NT2/D1 (cell line): ENCODE measurements at regions not wholly inside any gene's neighbourhood (a gene's known extent, or its start where the extent isn't known, plus 50 kb on each side); places are given as distances from the start of the nearest gene placed in this dataset.

ENCODE experiments used
- DNase-seq: peaks from one replicate; pipeline ENCODE4 v3.0.0-alpha.2; 2011; ENCODE audit warnings: low read depth, low spot score
- H3K27me3 ChIP-seq: 2 replicates; pipeline ENCODE4 v1.6.0; 2011; ENCODE audit warnings: mild to moderate bottlenecking; ENCODE audit not compliant: insufficient read length, insufficient read depth
- H3K36me3 ChIP-seq: 2 replicates; pipeline ENCODE4 v1.6.1; 2011; ENCODE audit warnings: mild to moderate bottlenecking, low read length, mixed read lengths; ENCODE audit not compliant: insufficient read depth, insufficient read length
- H3K4me1 ChIP-seq: 2 replicates; pipeline ENCODE4 v1.5.1; 2011; ENCODE audit not compliant: insufficient read depth, insufficient read length
- H3K4me3 ChIP-seq: 2 replicates; pipeline ENCODE4 v1.5.1; 2011; ENCODE audit warnings: low read depth; ENCODE audit not compliant: insufficient read length
- H3K9ac ChIP-seq: 2 replicates; pipeline ENCODE4 v1.6.0; 2011; ENCODE audit warnings: low read depth; ENCODE audit not compliant: insufficient read length
- H3K9me3 ChIP-seq: 2 replicates; pipeline ENCODE4 v1.5.1; 2011; ENCODE audit warnings: mild to moderate bottlenecking, low read length; ENCODE audit not compliant: insufficient read depth
- SUZ12 ChIP-seq: IDR thresholded peaks from 2 replicates; pipeline ENCODE4 v1.6.1; 2011; ENCODE audit not compliant: insufficient read length, insufficient read depth; ENCODE audit errors: extremely low read depth
- YY1 ChIP-seq: IDR thresholded peaks from 2 replicates; pipeline ENCODE4 v1.6.1; 2011; ENCODE audit not compliant: insufficient read length, insufficient read depth
- ZNF274 ChIP-seq: IDR thresholded peaks from 2 replicates; pipeline ENCODE4 v1.6.1; 2011; ENCODE audit warnings: mild to moderate bottlenecking, low read depth, low read length

GRCh38 chr12:69070319-69071090 is 137.5 kb upstream of the CPM start:
- Histone ChIP-seq H3K9me3 (no peaks in the 10 kb centered on the region), H3K4me3 (no peak overlapping the region), H3K9ac (no peak overlapping the region), H3K4me1 (no peaks in the 10 kb centered on the region), H3K36me3 (no peaks in the 10 kb centered on the region), H3K27me3 (no peaks in the 10 kb centered on the region)
- peak; percentile 61 for DNase-seq
- TF ChIP-seq ZNF274 = no peak
- TF ChIP-seq SUZ12 = no peak
- TF ChIP-seq YY1 = no peak

DNA sequence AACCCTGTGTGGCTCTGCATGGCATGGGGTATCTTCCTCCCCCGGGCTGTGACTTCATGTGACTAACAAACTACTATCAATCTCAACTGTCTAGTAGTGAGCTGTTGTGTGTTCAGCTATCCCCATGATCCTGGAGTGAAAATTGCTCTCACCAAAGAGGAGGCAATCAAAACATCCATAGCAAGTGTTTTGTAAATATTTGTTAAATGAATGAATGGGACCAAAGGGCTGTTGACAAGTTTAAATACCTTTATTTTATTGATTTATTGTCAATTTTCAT is 138.1 kb upstream of the CPM start:
- H3K9me3 ChIP-seq = no peaks in the 10 kb centered on the region
- no peaks in the 10 kb centered on the region for H3K4me1 ChIP-seq
- no peaks in the 10 kb centered on the region for H3K36me3 ChIP-seq
- no peaks in the 10 kb centered on the region for H3K27me3 ChIP-seq
- no peak overlapping the region for H3K4me3 ChIP-seq
- no peak for DNase-seq
- no peak overlapping the region for H3K9ac ChIP-seq
- TF ChIP-seq YY1 (no peak), SUZ12 (no peak), ZNF274 (no peak)

GRCh38 chr12:69073035-69073434 is 140.1 kb upstream of the CPM start:
- Histone ChIP-seq H3K36me3 (no peaks in the 10 kb centered on the region), H3K9ac (no peak overlapping the region), H3K27me3 (no peaks in the 10 kb centered on the region), H3K4me3 (no peak overlapping the region), H3K4me1 (no peaks in the 10 kb centered on the region), H3K9me3 (no peaks in the 10 kb centered on the region)
- DNase-seq = no peak
- no peak for TF ChIP-seq ZNF274
- TF ChIP-seq YY1 = no peak
- TF ChIP-seq SUZ12 = no peak

DNA sequence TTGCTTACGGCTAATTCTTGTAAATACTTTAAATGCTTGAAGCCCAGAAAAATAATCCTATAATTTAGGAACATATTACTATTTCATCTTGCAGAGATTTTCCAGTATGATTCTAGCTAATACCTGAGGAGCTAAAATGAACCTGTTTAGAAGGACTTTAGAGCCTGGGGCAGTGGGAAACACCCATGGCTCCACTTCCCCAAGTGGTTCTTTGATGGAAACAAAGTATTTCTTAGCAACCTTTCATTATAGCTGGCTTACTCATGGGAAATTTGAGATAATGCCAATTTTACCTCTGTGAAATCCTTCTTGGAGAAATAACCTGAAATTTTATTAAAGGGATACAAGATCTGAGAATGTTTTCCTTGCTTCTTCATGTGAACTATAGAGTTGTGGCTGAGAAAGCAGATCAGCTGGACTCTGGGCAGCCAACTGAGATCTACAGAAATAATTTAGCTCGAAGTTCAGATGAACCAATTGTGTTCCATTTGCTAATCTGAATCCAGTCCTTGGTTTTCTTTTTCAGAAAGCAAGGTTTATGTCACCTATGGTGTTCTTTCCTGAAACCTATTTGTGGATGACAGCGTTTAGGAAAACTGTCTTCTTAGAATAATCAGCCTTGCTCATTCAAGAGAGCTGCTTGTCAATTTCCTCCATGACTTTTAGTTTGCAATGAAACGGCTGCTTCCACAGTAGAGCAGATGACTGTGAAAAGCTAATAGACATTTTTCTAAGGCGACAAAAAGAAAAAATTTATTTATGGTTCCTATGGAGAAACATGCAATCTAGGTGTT is 141.8 kb upstream of the CPM start:
- Histone ChIP-seq H3K36me3 (no peaks in the 10 kb centered on the region), H3K27me3 (no peaks in the 10 kb centered on the region), H3K4me3 (no peak overlapping the region), H3K4me1 (no peaks in the 10 kb centered on the region), H3K9ac (no peak overlapping the region), H3K9me3 (no peaks in the 10 kb centered on the region)
- DNase-seq = no peak
- TF ChIP-seq YY1 (no peak), SUZ12 (no peak), ZNF274 (no peak)

DNA sequence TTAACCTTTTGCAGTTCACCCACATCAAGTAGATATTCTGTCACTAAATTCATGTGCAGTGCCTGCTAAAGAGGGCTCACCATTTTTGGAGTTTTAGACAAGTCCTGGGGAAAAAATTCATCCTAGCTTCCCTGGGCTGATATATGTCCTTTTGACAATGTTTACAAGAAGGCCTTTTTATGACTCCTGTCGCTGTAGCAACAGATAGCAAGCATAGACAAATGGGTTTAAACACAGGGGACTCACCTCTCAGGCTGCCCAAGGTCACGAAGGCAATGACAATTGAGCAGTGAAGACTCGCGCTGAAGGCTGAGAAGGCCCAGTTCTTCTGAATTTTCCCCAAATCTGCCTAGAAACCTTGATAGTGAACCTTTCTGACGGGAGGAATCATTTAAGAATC is 150.7 kb upstream of the CPM start:
- TF ChIP-seq ZNF274 = no peak
- TF ChIP-seq YY1 = no peak
- TF ChIP-seq SUZ12 = no peak
- no peak for DNase-seq

GRCh38 chr12:69084816-69085378 is 151.9 kb upstream of the CPM start:
- no peak overlapping the region for H3K9ac ChIP-seq
- DNase-seq = no peak
- no peaks in the 10 kb centered on the region for H3K9me3 ChIP-seq
- TF ChIP-seq SUZ12 = no peak
- no peak for TF ChIP-seq YY1
- TF ChIP-seq ZNF274 = no peak
- H3K4me1 ChIP-seq = no peaks in the 10 kb centered on the region
- H3K36me3 ChIP-seq = no peaks in the 10 kb centered on the region
- H3K4me3 ChIP-seq = no peak overlapping the region
- no peaks in the 10 kb centered on the region for H3K27me3 ChIP-seq

More for the DNA sequence above, 150.7 kb upstream of the CPM start:
- Histone ChIP-seq H3K36me3 (no peaks in the 10 kb centered on the region), H3K27me3 (no peaks in the 10 kb centered on the region), H3K4me3 (no peak overlapping the region), H3K9me3 (no peaks in the 10 kb centered on the region), H3K9ac (no peak overlapping the region), H3K4me1 (no peaks in the 10 kb centered on the region)

DNA sequence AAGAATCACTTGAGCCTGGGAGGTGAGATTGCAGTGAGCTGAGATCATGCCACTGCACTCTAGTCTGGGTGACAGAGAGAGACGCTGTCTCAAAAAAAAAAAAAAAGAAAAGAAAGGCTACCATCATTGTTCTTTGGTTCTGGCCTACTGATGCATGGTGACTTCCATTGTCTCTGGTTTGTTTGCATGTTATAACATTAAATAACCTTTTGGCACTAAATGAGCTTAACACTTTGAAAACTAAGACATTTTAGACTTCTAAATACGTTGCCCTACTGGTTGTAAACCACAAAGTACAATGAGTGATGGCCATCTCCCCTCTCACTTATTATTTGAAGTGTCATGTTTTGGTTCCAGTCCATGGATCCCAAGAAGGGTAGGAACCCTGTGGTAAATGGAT is 152.9 kb upstream of the CPM start:
- Histone ChIP-seq H3K4me3 (no peak overlapping the region), H3K9ac (no peak overlapping the region), H3K4me1 (no peaks in the 10 kb centered on the region), H3K36me3 (no peaks in the 10 kb centered on the region), H3K27me3 (no peaks in the 10 kb centered on the region), H3K9me3 (no peaks in the 10 kb centered on the region)
- no peak for DNase-seq
- TF ChIP-seq SUZ12 (no peak), YY1 (no peak), ZNF274 (no peak)
